HL-60 (cell line): ENCODE measurements at regions not wholly inside any gene's neighbourhood (a gene's known extent, or its start where the extent isn't known, plus 50 kb on each side); places are given as distances from the start of the nearest gene placed in this dataset.

Experiments
- DNase-seq, 2 experiments: peaks; one replicate each; pipeline ENCODE4 v3.0.0-alpha.2; 2010 to 2020; ENCODE audit warnings: low read depth in 1 of 2, low spot score in 1 of 2
- H3K27ac ChIP-seq: fragments of 250-450 bp; sonication (Bioruptor Pico); replicated peaks from 2 replicates; pipeline ENCODE4 v1.5.1; 2020; ENCODE audit warnings: mild to moderate bottlenecking, moderate library complexity
- H3K27me3 ChIP-seq: fragments of 250-450 bp; sonication (Bioruptor Pico); 2 replicates; pipeline ENCODE4 v1.5.1; 2021; ENCODE audit warnings: mild to moderate bottlenecking, moderate library complexity; ENCODE audit not compliant: insufficient read depth, poor library complexity, severe bottlenecking
- H3K4me3 ChIP-seq: replicated peaks from 2 replicates; pipeline ENCODE4 v1.5.1; 2011; ENCODE audit warnings: mild to moderate bottlenecking, control low read depth, low read length; ENCODE audit not compliant: insufficient read depth
- GABPA ChIP-seq: IDR thresholded peaks from 2 replicates; pipeline ENCODE4 v1.6.1; 2012; ENCODE audit warnings: low read depth
- POLR2AphosphoS5 ChIP-seq: IDR thresholded peaks from 2 replicates; pipeline ENCODE4 v1.6.1; 2012; ENCODE audit warnings: low read depth
- SPI1 ChIP-seq: IDR thresholded peaks from 2 replicates; pipeline ENCODE4 v1.6.1; 2012; ENCODE audit warnings: low read depth, mild to moderate bottlenecking, borderline replicate concordance
- TF ChIP-seq, protein P1 (sequence below): IDR thresholded peaks from 2 replicates; pipeline ENCODE4 v1.6.1; 2012; ENCODE audit warnings: low read depth; ENCODE audit not compliant: insufficient replicate concordance
- TF ChIP-seq, protein P2 (sequence below): IDR thresholded peaks from one replicate; pipeline ENCODE4 v1.5.1; 2011; ENCODE audit warnings: low read length, control low read depth, inconsistent platforms; ENCODE audit not compliant: insufficient read depth

DNA sequence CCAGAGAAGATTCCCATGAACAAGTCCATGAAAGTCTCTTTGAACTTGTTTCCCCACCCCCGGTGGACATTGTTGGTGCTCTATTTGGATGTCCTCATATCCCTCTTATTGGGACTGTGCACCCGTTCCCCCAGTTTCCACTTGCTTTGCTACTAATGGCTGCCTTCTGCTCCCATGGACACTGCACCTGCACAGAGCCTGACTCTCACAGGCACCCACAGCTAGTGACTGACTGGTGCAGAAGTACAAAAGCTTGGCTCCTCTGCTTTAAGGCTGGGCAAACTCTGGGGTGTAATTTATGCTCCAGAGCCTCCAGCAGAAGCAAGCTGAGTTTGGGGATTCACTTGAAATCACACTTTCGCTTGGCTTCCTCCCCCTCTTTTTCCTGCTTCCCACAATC lies 239.9 kb upstream of the BTBD3 start:
- Histone ChIP-seq H3K4me3 (no peak overlapping the region), H3K27ac (no peak overlapping the region), H3K27me3 (peaks cover 3% of the 10 kb centered on the region)
- TF ChIP-seq, protein P1, sequence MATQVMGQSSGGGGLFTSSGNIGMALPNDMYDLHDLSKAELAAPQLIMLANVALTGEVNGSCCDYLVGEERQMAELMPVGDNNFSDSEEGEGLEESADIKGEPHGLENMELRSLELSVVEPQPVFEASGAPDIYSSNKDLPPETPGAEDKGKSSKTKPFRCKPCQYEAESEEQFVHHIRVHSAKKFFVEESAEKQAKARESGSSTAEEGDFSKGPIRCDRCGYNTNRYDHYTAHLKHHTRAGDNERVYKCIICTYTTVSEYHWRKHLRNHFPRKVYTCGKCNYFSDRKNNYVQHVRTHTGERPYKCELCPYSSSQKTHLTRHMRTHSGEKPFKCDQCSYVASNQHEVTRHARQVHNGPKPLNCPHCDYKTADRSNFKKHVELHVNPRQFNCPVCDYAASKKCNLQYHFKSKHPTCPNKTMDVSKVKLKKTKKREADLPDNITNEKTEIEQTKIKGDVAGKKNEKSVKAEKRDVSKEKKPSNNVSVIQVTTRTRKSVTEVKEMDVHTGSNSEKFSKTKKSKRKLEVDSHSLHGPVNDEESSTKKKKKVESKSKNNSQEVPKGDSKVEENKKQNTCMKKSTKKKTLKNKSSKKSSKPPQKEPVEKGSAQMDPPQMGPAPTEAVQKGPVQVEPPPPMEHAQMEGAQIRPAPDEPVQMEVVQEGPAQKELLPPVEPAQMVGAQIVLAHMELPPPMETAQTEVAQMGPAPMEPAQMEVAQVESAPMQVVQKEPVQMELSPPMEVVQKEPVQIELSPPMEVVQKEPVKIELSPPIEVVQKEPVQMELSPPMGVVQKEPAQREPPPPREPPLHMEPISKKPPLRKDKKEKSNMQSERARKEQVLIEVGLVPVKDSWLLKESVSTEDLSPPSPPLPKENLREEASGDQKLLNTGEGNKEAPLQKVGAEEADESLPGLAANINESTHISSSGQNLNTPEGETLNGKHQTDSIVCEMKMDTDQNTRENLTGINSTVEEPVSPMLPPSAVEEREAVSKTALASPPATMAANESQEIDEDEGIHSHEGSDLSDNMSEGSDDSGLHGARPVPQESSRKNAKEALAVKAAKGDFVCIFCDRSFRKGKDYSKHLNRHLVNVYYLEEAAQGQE: no peak
- TF ChIP-seq SPI1: no peak
- TF ChIP-seq, protein P2, sequence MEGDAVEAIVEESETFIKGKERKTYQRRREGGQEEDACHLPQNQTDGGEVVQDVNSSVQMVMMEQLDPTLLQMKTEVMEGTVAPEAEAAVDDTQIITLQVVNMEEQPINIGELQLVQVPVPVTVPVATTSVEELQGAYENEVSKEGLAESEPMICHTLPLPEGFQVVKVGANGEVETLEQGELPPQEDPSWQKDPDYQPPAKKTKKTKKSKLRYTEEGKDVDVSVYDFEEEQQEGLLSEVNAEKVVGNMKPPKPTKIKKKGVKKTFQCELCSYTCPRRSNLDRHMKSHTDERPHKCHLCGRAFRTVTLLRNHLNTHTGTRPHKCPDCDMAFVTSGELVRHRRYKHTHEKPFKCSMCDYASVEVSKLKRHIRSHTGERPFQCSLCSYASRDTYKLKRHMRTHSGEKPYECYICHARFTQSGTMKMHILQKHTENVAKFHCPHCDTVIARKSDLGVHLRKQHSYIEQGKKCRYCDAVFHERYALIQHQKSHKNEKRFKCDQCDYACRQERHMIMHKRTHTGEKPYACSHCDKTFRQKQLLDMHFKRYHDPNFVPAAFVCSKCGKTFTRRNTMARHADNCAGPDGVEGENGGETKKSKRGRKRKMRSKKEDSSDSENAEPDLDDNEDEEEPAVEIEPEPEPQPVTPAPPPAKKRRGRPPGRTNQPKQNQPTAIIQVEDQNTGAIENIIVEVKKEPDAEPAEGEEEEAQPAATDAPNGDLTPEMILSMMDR: no peak
- TF ChIP-seq POLR2AphosphoS5: no peak
- no peak for TF ChIP-seq GABPA
- no peak for DNase-seq

DNA sequence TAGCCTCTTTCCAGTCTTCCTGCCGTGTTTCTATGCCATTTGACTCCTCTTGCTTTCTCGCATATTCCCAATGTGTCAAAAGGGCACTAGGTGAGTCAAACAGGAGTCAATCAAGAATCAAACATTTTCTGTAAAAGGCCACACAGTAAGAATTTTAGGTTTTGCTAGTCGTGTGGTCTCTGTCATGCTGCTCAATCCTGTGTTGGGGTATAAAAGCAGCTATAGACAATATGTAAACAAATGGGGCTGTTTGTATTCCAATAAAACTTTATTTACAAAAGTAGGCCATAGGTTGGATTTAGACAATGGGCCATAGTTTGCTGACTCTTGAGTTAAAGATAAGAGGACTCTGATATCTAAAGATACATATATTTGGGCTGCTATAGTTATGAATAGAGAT lies 235.4 kb upstream of the BTBD3 start:
- Histone ChIP-seq H3K4me3 (no peak overlapping the region), H3K27ac (no peak overlapping the region), H3K27me3 (peaks cover 3% of the 10 kb centered on the region)
- DNase-seq: no peak
- TF ChIP-seq POLR2AphosphoS5 (no peak), SPI1 (no peak), GABPA (no peak)
- TF ChIP-seq, protein P2: no peak
- TF ChIP-seq, protein P1: no peak

DNA sequence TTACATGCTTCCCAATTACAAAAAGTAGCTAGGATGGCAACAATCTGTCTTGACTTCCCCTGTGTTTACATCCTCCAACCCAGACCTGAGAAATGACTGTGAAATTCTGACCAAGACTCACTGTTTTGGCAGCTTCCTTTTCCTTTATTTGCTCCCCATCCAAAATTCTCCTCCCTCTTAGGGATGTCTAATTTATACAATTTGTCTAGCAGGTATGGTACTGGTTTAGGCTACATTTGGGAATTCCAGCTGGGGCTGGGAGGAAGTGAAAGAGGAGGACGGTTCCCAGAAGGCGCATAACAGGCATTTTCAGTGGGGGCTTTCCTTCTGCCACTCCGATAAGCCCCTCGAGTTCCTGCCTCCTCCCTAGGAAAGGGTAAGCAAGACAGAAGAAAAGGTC lies 231.5 kb upstream of the BTBD3 start:
- TF ChIP-seq SPI1: no peak
- no peak for DNase-seq
- no peak overlapping the region for H3K27ac ChIP-seq
- peaks cover 5% of the 10 kb centered on the region for H3K27me3 ChIP-seq
- H3K4me3 ChIP-seq: no peak overlapping the region

DNA sequence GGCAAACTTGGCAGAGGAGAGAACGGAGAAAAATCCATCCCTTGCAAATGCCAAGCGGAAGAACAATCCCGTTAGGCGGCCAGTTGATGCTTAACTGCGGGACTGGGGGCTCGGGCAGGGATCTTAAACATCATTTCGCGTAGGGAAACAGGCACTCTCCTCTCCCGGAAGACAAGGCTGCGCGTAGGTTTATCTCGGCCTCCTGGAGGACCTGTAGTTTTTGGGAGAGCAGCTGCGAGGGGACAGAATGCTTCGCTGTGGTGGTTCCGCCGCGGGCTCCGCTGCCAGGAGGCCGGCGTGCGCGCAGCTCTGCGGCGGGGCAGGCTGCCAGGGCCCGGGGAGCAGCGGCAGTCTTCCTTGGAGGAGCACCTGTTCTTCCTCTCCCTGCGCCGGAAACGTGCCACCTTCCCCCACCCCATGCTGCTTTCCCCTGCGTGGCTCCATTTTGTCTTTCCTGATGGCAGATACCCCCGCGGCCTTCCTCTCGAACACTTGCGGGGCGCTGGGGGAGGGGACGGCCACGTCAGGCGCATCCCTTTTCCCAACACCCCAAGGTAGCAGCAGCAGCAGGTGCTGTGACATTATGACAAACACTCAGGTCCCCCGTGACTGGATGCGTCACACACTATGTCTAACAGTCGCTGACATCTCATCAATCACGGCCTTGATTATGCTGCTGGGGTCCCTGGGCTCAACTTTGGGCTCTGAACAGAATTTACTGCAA lies 230.7 kb upstream of the BTBD3 start:
- TF ChIP-seq, protein P1: no peak
- TF ChIP-seq GABPA: no peak
- TF ChIP-seq, protein P2: no peak
- TF ChIP-seq POLR2AphosphoS5: no peak
- no peak for TF ChIP-seq SPI1
- DNase-seq: no peak
- peaks cover 5% of the 10 kb centered on the region for H3K27me3 ChIP-seq
- no peak overlapping the region for H3K27ac ChIP-seq
- H3K4me3 ChIP-seq: no peak overlapping the region
